Gastroesophageal sphincter (tissue), 3 donors: ENCODE measurements at regions not wholly inside any gene's neighbourhood (a gene's known extent, or its start where the extent isn't known, plus 50 kb on each side); places are given as distances from the start of the nearest gene placed in this dataset.

Experiments
- EP300 ChIP-seq: sonication (generic); formaldehyde crosslinking; IDR thresholded peaks from one replicate; pipeline ENCODE4 v1.6.1; 2017; ENCODE audit warnings: antibody characterized with exemption, mild to moderate bottlenecking
- POLR2A ChIP-seq, 2 donors: fragments of 450-650 bp; IDR thresholded peaks; one replicate each; pipeline ENCODE4 v1.6.1; 2017; ENCODE audit warnings: antibody characterized with exemption in 2 of 2, mild to moderate bottlenecking in 2 of 2, moderate library complexity in 1 of 2
- POLR2AphosphoS5 ChIP-seq: sonication (generic); formaldehyde crosslinking; IDR thresholded peaks from one replicate; pipeline ENCODE4 v1.6.1; 2017; ENCODE audit warnings: antibody characterized with exemption
- TF ChIP-seq, protein P1 (sequence below), 4 experiments: fragments of 200-600 bp in 2 of 4; fragments of 450-650 bp in 2 of 4; sonication (generic) in 1 of 4; IDR thresholded peaks; one replicate each; pipeline ENCODE4 v1.5.1; 2017 to 2019; ENCODE audit warnings: antibody characterized with exemption in 4 of 4, mild to moderate bottlenecking in 2 of 4, moderate library complexity in 2 of 4

- TF ChIP-seq EP300, result no peak
- no peak for TF ChIP-seq POLR2A (IDR thresholded peaks at IDR 0.05)
- TF ChIP-seq, protein P1, sequence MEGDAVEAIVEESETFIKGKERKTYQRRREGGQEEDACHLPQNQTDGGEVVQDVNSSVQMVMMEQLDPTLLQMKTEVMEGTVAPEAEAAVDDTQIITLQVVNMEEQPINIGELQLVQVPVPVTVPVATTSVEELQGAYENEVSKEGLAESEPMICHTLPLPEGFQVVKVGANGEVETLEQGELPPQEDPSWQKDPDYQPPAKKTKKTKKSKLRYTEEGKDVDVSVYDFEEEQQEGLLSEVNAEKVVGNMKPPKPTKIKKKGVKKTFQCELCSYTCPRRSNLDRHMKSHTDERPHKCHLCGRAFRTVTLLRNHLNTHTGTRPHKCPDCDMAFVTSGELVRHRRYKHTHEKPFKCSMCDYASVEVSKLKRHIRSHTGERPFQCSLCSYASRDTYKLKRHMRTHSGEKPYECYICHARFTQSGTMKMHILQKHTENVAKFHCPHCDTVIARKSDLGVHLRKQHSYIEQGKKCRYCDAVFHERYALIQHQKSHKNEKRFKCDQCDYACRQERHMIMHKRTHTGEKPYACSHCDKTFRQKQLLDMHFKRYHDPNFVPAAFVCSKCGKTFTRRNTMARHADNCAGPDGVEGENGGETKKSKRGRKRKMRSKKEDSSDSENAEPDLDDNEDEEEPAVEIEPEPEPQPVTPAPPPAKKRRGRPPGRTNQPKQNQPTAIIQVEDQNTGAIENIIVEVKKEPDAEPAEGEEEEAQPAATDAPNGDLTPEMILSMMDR (IDR thresholded peaks at IDR 0.05), result no peak
- TF ChIP-seq POLR2AphosphoS5, result no peak
These were observed 182.5 kb downstream of the GAS1 start for GRCh38 chr9:86764671-86765343.
